HEK293 (cell line): ENCODE measurements at regions not wholly inside any gene's neighbourhood (a gene's known extent, or its start where the extent isn't known, plus 50 kb on each side); places are given as distances from the start of the nearest gene placed in this dataset.

Experiments
- KLF1 ChIP-seq: fragments of 450-650 bp; formaldehyde crosslinking; IDR thresholded peaks from 2 replicates; pipeline ENCODE4 v1.5.1; 2016; ENCODE audit warnings: missing biosample characterization, missing genetic modification characterization
- SALL2 ChIP-seq: fragments of 450-650 bp; formaldehyde crosslinking; IDR thresholded peaks from 2 replicates; pipeline ENCODE4 v1.5.0; 2017; ENCODE audit warnings: missing biosample characterization, mild to moderate bottlenecking, missing genetic modification characterization, borderline replicate concordance
- TRIM28 ChIP-seq: IDR thresholded peaks from 2 replicates; pipeline ENCODE4 v1.6.1; 2011; ENCODE audit warnings: low read length, control low read depth, borderline replicate concordance
- ZNF174 ChIP-seq: fragments of 450-650 bp; formaldehyde crosslinking; IDR thresholded peaks from 2 replicates; pipeline ENCODE4 v1.5.0; 2017; ENCODE audit warnings: missing biosample characterization, mild to moderate bottlenecking, missing genetic modification characterization
- ZNF274 ChIP-seq, 2 experiments: fragments of 200-500 bp in 1 of 2; fragments of 450-650 bp in 1 of 2; sonication (Bioruptor generic) in 1 of 2; formaldehyde crosslinking in 1 of 2; IDR thresholded peaks; 2 replicates each; pipeline versions ENCODE4 v1.5.1 to v1.6.1; 2014 to 2016; ENCODE audit warnings: borderline replicate concordance in 1 of 2, inconsistent platforms in 1 of 2, low read length in 1 of 2, missing biosample characterization in 1 of 2, missing genetic modification characterization in 1 of 2
- ZNF335 ChIP-seq: fragments of 450-650 bp; formaldehyde crosslinking; conservative IDR thresholded peaks from 2 replicates; pipeline ENCODE4 v1.5.1; 2016; ENCODE audit warnings: missing biosample characterization, missing genetic modification characterization
- ZNF670 ChIP-seq: fragments of 450-650 bp; formaldehyde crosslinking; IDR thresholded peaks from 2 replicates; pipeline ENCODE4 v1.5.1; 2016; ENCODE audit warnings: missing biosample characterization, missing genetic modification characterization, low read depth
- ZNF677 ChIP-seq: fragments of 450-650 bp; IDR thresholded peaks from 2 replicates; pipeline ENCODE4 v1.5.0; 2018; ENCODE audit warnings: missing biosample characterization, mild to moderate bottlenecking, missing genetic modification characterization, moderate library complexity
- ZNF768 ChIP-seq: fragments of 450-650 bp; formaldehyde crosslinking; IDR thresholded peaks from 2 replicates; pipeline ENCODE4 v1.5.1; 2018; ENCODE audit warnings: missing biosample characterization, mild to moderate bottlenecking, missing genetic modification characterization
- ZNF777 ChIP-seq: fragments of 450-650 bp; formaldehyde crosslinking; IDR thresholded peaks from 2 replicates; pipeline ENCODE4 v1.5.1; 2017; ENCODE audit warnings: missing biosample characterization, missing genetic modification characterization, borderline replicate concordance
- TF ChIP-seq, protein P1 (sequence below): fragments of 450-650 bp; formaldehyde crosslinking; IDR thresholded peaks from 2 replicates; pipeline ENCODE4 v1.5.1; 2016; ENCODE audit warnings: missing biosample characterization, missing genetic modification characterization
- TF ChIP-seq, protein P2 (sequence below): fragments of 450-650 bp; formaldehyde crosslinking; IDR thresholded peaks from 2 replicates; pipeline ENCODE4 v1.5.1; 2016; ENCODE audit warnings: missing biosample characterization, missing genetic modification characterization
- TF ChIP-seq, protein P3 (sequence below): fragments of 450-650 bp; formaldehyde crosslinking; IDR thresholded peaks from 2 replicates; pipeline ENCODE4 v1.5.1; 2016; ENCODE audit warnings: missing biosample characterization, missing genetic modification characterization, low read depth
- TF ChIP-seq, protein P4 (sequence below): IDR thresholded peaks from 2 replicates; pipeline ENCODE4 v1.6.1; 2011; ENCODE audit warnings: mild to moderate bottlenecking, low read depth, low read length, borderline replicate concordance

DNA sequence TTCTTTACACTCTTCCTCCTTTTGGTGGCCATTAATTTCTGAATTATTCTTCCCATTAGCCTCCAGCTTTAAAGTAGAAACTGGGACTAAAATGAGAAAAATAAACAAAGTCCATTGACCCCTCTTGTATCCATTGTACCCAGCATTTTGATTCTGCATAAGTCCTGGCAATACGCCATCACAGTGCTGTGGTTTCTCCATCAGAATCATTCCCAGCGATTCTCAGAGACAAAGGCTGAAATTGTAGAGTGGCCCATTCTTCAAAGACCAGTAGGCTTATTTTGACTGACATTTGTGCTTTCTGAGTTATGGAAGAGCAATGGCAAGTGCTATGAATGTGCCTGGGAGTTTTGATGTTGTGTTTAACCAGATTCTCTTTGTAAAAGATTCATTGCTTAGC is 199.3 kb upstream of the GALNT5 start:
- TF ChIP-seq SALL2 (tag by site-specific recombination) = no peak
- no peak for TF ChIP-seq ZNF335
- no peak for TF ChIP-seq ZNF670 (tag by site-specific recombination)
- TF ChIP-seq ZNF777 (tag by site-specific recombination) = no peak
- no peak for TF ChIP-seq KLF1 (tag by site-specific recombination)
- TF ChIP-seq ZNF274 (IDR thresholded peaks at IDR 0.05; ENCODE audit: low read length) = no peak
- TF ChIP-seq ZNF274 (tag by site-specific recombination; IDR thresholded peaks at IDR 0.05; ENCODE audit: borderline replicate concordance) = no peak
- TF ChIP-seq, protein P1, sequence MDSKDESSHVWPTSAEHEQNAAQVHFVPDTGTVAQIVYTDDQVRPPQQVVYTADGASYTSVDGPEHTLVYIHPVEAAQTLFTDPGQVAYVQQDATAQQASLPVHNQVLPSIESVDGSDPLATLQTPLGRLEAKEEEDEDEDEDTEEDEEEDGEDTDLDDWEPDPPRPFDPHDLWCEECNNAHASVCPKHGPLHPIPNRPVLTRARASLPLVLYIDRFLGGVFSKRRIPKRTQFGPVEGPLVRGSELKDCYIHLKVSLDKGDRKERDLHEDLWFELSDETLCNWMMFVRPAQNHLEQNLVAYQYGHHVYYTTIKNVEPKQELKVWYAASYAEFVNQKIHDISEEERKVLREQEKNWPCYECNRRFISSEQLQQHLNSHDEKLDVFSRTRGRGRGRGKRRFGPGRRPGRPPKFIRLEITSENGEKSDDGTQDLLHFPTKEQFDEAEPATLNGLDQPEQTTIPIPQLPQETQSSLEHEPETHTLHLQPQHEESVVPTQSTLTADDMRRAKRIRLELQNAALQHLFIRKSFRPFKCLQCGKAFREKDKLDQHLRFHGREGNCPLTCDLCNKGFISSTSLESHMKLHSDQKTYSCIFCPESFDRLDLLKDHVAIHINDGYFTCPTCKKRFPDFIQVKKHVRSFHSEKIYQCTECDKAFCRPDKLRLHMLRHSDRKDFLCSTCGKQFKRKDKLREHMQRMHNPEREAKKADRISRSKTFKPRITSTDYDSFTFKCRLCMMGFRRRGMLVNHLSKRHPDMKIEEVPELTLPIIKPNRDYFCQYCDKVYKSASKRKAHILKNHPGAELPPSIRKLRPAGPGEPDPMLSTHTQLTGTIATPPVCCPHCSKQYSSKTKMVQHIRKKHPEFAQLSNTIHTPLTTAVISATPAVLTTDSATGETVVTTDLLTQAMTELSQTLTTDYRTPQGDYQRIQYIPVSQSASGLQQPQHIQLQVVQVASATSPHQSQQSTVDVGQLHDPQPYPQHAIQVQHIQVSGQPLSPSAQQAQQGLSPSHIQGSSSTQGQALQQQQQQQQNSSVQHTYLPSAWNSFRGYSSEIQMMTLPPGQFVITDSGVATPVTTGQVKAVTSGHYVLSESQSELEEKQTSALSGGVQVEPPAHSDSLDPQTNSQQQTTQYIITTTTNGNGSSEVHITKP (tag by site-specific recombination) = no peak
- TF ChIP-seq ZNF174 = no peak
- TF ChIP-seq, protein P2, sequence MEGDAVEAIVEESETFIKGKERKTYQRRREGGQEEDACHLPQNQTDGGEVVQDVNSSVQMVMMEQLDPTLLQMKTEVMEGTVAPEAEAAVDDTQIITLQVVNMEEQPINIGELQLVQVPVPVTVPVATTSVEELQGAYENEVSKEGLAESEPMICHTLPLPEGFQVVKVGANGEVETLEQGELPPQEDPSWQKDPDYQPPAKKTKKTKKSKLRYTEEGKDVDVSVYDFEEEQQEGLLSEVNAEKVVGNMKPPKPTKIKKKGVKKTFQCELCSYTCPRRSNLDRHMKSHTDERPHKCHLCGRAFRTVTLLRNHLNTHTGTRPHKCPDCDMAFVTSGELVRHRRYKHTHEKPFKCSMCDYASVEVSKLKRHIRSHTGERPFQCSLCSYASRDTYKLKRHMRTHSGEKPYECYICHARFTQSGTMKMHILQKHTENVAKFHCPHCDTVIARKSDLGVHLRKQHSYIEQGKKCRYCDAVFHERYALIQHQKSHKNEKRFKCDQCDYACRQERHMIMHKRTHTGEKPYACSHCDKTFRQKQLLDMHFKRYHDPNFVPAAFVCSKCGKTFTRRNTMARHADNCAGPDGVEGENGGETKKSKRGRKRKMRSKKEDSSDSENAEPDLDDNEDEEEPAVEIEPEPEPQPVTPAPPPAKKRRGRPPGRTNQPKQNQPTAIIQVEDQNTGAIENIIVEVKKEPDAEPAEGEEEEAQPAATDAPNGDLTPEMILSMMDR (tag by site-specific recombination) = no peak
- no peak for TF ChIP-seq TRIM28
- TF ChIP-seq, protein P3, sequence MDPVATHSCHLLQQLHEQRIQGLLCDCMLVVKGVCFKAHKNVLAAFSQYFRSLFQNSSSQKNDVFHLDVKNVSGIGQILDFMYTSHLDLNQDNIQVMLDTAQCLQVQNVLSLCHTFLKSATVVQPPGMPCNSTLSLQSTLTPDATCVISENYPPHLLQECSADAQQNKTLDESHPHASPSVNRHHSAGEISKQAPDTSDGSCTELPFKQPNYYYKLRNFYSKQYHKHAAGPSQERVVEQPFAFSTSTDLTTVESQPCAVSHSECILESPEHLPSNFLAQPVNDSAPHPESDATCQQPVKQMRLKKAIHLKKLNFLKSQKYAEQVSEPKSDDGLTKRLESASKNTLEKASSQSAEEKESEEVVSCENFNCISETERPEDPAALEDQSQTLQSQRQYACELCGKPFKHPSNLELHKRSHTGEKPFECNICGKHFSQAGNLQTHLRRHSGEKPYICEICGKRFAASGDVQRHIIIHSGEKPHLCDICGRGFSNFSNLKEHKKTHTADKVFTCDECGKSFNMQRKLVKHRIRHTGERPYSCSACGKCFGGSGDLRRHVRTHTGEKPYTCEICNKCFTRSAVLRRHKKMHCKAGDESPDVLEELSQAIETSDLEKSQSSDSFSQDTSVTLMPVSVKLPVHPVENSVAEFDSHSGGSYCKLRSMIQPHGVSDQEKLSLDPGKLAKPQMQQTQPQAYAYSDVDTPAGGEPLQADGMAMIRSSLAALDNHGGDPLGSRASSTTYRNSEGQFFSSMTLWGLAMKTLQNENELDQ (tag by site-specific recombination) = no peak
- no peak for TF ChIP-seq ZNF677 (tag by site-specific recombination)
- TF ChIP-seq, protein P4, sequence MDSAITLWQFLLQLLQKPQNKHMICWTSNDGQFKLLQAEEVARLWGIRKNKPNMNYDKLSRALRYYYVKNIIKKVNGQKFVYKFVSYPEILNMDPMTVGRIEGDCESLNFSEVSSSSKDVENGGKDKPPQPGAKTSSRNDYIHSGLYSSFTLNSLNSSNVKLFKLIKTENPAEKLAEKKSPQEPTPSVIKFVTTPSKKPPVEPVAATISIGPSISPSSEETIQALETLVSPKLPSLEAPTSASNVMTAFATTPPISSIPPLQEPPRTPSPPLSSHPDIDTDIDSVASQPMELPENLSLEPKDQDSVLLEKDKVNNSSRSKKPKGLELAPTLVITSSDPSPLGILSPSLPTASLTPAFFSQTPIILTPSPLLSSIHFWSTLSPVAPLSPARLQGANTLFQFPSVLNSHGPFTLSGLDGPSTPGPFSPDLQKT = no peak
- no peak for TF ChIP-seq ZNF768 (tag by site-specific recombination)
